Stomach (tissue), 8 donors: ENCODE measurements at regions not wholly inside any gene's neighbourhood (a gene's known extent, or its start where the extent isn't known, plus 50 kb on each side); places are given as distances from the start of the nearest gene placed in this dataset.
A peak's percentile ranks its signal among the peaks of the same experiment; 100 is the strongest.

ENCODE experiments used
- DNase-seq, 2 donors: peaks; one replicate each; pipeline versions ENCODE4 v3.0.0 to v3.0.0-alpha.2; 2013 to 2019
- H3K27ac ChIP-seq, 5 donors: fragments of 200-600 bp in 4 of 5; sonication (generic) in 4 of 5; one replicate each; pipeline ENCODE4 v1.5.1; 2013 to 2019; ENCODE audit warnings: mild to moderate bottlenecking in 1 of 5, moderate library complexity in 1 of 5
- H3K27me3 ChIP-seq, 3 donors: fragments of 200-600 bp; sonication (generic); one replicate each; pipeline ENCODE4 v1.5.1; 2017 to 2019; ENCODE audit warnings: mixed run types in 1 of 3
- H3K36me3 ChIP-seq, 4 donors: fragments of 200-600 bp; sonication (generic); 1 replicate in 3 of 4; 2 replicates in 1 of 4; pipeline ENCODE4 v1.5.1; 2016 to 2019
- H3K4me1 ChIP-seq, 4 donors: fragments of 200-600 bp; sonication (generic); one replicate each; pipeline ENCODE4 v1.5.1; 2016 to 2019
- H3K4me3 ChIP-seq, 4 donors: fragments of 200-600 bp; sonication (generic) in 3 of 4; one replicate each; pipeline ENCODE4 v1.5.1; 2016 to 2019; ENCODE audit warnings: mild to moderate bottlenecking in 1 of 4
- H3K9me3 ChIP-seq, 4 donors: fragments of 200-600 bp; sonication (generic); one replicate each; pipeline ENCODE4 v1.5.1; 2016 to 2019
- CTCF ChIP-seq, 7 experiments: fragments of 450-650 bp in 4 of 7; fragments of 200-600 bp in 3 of 7; sonication (generic) in 3 of 7; IDR thresholded peaks; one replicate each; pipeline ENCODE4 v1.5.1; 2016 to 2019; ENCODE audit warnings: antibody characterized with exemption in 7 of 7, control low read depth in 2 of 7, mild to moderate bottlenecking in 1 of 7
- EP300 ChIP-seq: sonication (generic); formaldehyde crosslinking; IDR thresholded peaks from one replicate; pipeline ENCODE4 v1.6.1; 2017; ENCODE audit warnings: antibody characterized with exemption
- POLR2A ChIP-seq, 4 donors: fragments of 450-650 bp; IDR thresholded peaks; one replicate each; pipeline ENCODE4 v1.6.1; 2016; ENCODE audit warnings: antibody characterized with exemption in 4 of 4, control low read depth in 2 of 4, mild to moderate bottlenecking in 1 of 4, moderate library complexity in 1 of 4
- POLR2AphosphoS5 ChIP-seq, 3 donors: sonication (generic); formaldehyde crosslinking; IDR thresholded peaks; one replicate each; pipeline ENCODE4 v1.6.1; 2016; ENCODE audit warnings: antibody characterized with exemption in 3 of 3
- WGBS, 5 donors: extraction: QIAGEN DNeasy Blood & Tissue Kit in 3 of 5; methylation state at CpG; one replicate each; pipeline versions ENCODE4 v1.1.5 to v1.1.7; 2013 to 2018; 5-methylcytosine and 5-hydroxymethylcytosine counted together
- intact Hi-C: fragments of 100-400 bp; cut with DNase I; formaldehyde crosslinking; loops from one replicate; pipeline ENCODE4 v1.15.1; 2023; ENCODE audit warnings: low total_unique reads
- donor health status: healthy with polysubstance abuse.
- donor health status: Bipolar disorder and iron deficiency.
- donor health status: healthy.

- H3K27ac ChIP-seq: no peak overlapping the region
- TF ChIP-seq POLR2A (IDR thresholded peaks at IDR 0.05): no peak
- TF ChIP-seq CTCF (IDR thresholded peaks at IDR 0.05): no peak
- TF ChIP-seq EP300: no peak
- no peak for TF ChIP-seq POLR2AphosphoS5 (IDR thresholded peaks at IDR 0.05)
- no peaks in the 10 kb centered on the region for H3K36me3 ChIP-seq
- DNase-seq: peak in 1 of 2 donors; percentile 28
- 62 to 72% (median 68%) methylated on average over 15 of the region's 15 CpGs for WGBS, 5 donors
- peaks cover 0 to 8% (median 0%) of the 10 kb centered on the region in 4 donors for H3K9me3 ChIP-seq
- no peaks in the 10 kb centered on the region for H3K4me1 ChIP-seq
- intact Hi-C loops: no loop called here
- H3K27me3 ChIP-seq: peaks cover 0 to 51% (median 9%) of the 10 kb centered on the region in 3 donors
- no peak overlapping the region for H3K4me3 ChIP-seq
Observed at GRCh38 chr20:21564127-21564773, 50.4 kb upstream of the NKX2-2 start.
